Glomerular visceral epithelial cell (primary cell): ENCODE measurements at regions not wholly inside any gene's neighbourhood (a gene's known extent, or its start where the extent isn't known, plus 50 kb on each side); places are given as distances from the start of the nearest gene placed in this dataset.
"Not testable (repeated sequence)": the region's sequence is repeated elsewhere in the genome, so short reads cannot be mapped to it uniquely, and the experiment has no call there.

Source experiments
- DNase-seq: peaks from one replicate; pipeline ENCODE4 v3.0.0-alpha.2; 2016; ENCODE audit errors: extremely low spot score

- no peak for DNase-seq
These were observed 1644.9 kb downstream of the SUCLG1 start for GRCh38 chr2:82814146-82814545.

GRCh38 chr2:82811946-82812345 lies 1647.1 kb downstream of the SUCLG1 start:
- DNase-seq: no peak

- DNase-seq: no peak
These were observed 1655.8 kb downstream of the SUCLG1 start for GRCh38 chr2:82803307-82803706.

GRCh38 chr2:82797469-82797868 lies 1661.6 kb downstream of the SUCLG1 start:
- no peak for DNase-seq

GRCh38 chr2:82796132-82796531 lies 1662.9 kb downstream of the SUCLG1 start:
- no peak for DNase-seq

- peak; percentile 34 for DNase-seq
These were observed 1663.6 kb downstream of the SUCLG1 start for GRCh38 chr2:82795446-82795845.

- no peak for DNase-seq
These were observed 1665.2 kb downstream of the SUCLG1 start for GRCh38 chr2:82793711-82794435.

GRCh38 chr2:82792316-82792715 lies 1666.8 kb downstream of the SUCLG1 start:
- no peak for DNase-seq

GRCh38 chr2:82790206-82791021 lies 1668.7 kb downstream of the SUCLG1 start:
- DNase-seq: peak; percentile 64

GRCh38 chr2:82789851-82790205 lies 1669.3 kb downstream of the SUCLG1 start:
- no peak for DNase-seq

- no peak for DNase-seq
These were observed 1677.7 kb downstream of the SUCLG1 start for GRCh38 chr2:82781176-82781915.

GRCh38 chr2:82780050-82780449 lies 1679.0 kb downstream of the SUCLG1 start:
- no peak for DNase-seq

GRCh38 chr2:82752396-82752795 lies 1706.7 kb downstream of the SUCLG1 start:
- DNase-seq: no peak

- no peak for DNase-seq
These were observed 1710.4 kb downstream of the SUCLG1 start for GRCh38 chr2:82748653-82749052.

GRCh38 chr2:82740527-82740926 lies 1718.6 kb downstream of the SUCLG1 start:
- no peak for DNase-seq

- DNase-seq: not testable (repeated sequence)
These were observed 1721.1 kb downstream of the SUCLG1 start for GRCh38 chr2:82737965-82738364.

GRCh38 chr2:82735336-82735735 lies 1723.7 kb downstream of the SUCLG1 start:
- no peak for DNase-seq

GRCh38 chr2:82731824-82732223 lies 1727.3 kb downstream of the SUCLG1 start:
- DNase-seq: no peak

- DNase-seq: no peak
These were observed 1728.3 kb downstream of the SUCLG1 start for GRCh38 chr2:82730811-82731210.

- DNase-seq: no peak
These were observed 1731.0 kb downstream of the SUCLG1 start for GRCh38 chr2:82728090-82728489.

- DNase-seq: no peak
These were observed 1750.4 kb downstream of the SUCLG1 start for GRCh38 chr2:82708681-82709080.

GRCh38 chr2:82697231-82697630 lies 1761.8 kb downstream of the SUCLG1 start:
- no peak for DNase-seq

- DNase-seq: no peak
These were observed 1764.6 kb downstream of the SUCLG1 start for GRCh38 chr2:82694431-82694830.
